Stimulated activated CD4-positive, alpha-beta T cell treated with anti-CD3 and anti-CD28 coated beads, Interleukin-4, amount 100 ng/mL, for 24 hours (primary cell): ENCODE measurements at regions not wholly inside any gene's neighbourhood (a gene's known extent, or its start where the extent isn't known, plus 50 kb on each side); places are given as distances from the start of the nearest gene placed in this dataset.
"Not testable (repeated sequence)": the region's sequence is repeated elsewhere in the genome, so short reads cannot be mapped to it uniquely, and the experiment has no call there.

Experiments used
- DNase-seq: peaks from one replicate; pipeline ENCODE4 v3.0.0-alpha.2; 2020

- no peak for DNase-seq
Measured at GRCh38 chr16:86945166-86945900, 367.0 kb downstream of the FOXL1 start.

- DNase-seq: no peak
Measured at GRCh38 chr16:86946396-86946795, 368.0 kb downstream of the FOXL1 start.

GRCh38 chr16:86946981-86947380 lies 368.6 kb downstream of the FOXL1 start:
- DNase-seq: no peak

DNA sequence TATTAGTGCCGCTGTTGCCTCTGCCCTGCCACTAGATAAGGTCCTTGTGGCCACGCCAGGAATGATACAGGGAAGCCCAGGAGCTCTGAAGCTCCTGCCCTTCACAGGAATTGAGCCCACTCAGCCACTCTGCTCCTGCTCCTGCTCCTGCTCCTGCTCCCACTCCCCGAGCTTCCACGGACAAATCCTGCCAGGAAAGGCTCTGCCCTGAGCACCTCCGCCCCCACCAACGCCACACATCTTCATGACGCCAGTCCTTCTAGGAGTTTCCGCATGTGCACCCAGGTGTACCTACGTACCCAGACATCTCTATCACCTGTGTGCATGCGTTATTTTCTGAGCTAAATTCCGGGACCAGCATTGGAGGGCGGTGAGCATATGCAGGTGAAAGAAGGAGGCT lies 369.1 kb downstream of the C16orf95 start:
- DNase-seq: no peak

- DNase-seq: no peak
Measured at GRCh38 chr16:86949116-86949515, 368.1 kb downstream of the C16orf95 start.

GRCh38 chr16:86949630-86950029 lies 367.6 kb downstream of the C16orf95 start:
- DNase-seq: no peak

GRCh38 chr16:86951041-86951822 lies 366.0 kb downstream of the C16orf95 start:
- no peak for DNase-seq

DNA sequence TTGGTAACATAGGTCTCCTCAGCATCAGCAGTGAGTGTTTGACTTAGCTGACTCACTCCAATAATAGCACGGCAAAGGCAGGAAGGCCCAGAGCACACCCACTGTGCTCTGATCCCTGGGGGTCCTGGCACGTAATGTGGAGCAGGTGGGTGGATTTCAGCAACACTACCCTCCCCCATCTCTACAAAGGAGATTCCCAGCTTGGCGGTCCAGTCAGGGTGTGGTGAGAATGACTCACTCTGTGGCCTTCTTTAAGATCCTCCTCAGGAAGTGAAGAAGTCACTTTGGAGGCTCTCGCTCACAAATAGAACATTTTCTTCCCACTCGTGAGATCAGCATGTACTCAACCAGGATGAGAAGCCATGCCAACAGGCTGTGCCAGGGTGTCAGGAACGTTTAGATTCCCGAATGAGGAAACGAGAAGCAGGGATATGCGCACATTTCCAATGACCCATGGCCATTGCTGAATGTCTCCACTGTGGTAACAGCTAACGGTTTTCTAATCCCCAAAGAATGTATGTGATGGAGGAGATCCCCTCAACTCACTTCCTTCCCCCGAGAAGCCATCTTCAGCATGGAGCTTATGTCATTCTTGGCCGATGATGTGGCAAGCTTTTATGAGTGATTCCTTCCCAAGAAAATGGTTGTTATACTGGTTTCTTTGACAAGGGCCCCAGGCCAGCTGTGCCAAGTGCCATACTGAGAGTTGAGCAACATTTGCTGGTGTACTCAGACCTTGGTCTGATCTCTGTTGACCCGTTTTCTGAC lies 365.2 kb downstream of the C16orf95 start:
- DNase-seq: no peak

DNA sequence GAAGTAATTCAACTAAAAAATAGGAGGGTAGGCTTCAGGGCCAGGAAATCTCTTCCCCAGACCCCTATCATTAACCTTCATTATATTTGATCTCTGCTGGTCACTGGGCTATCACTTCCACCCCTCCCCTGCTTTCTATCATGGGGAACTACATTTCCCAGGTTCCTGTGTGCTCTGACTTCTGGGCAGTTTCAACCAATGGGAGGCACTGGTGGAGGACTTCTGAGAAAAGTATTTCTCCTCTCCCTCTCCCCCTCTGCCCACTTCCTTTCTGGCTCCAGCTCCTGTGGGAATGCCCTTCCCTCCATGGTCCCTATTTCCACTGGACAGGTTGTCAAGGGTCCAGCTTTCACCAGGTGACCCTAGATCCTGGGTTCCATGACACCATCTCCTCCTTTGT lies 364.4 kb downstream of the C16orf95 start:
- no peak for DNase-seq

DNA sequence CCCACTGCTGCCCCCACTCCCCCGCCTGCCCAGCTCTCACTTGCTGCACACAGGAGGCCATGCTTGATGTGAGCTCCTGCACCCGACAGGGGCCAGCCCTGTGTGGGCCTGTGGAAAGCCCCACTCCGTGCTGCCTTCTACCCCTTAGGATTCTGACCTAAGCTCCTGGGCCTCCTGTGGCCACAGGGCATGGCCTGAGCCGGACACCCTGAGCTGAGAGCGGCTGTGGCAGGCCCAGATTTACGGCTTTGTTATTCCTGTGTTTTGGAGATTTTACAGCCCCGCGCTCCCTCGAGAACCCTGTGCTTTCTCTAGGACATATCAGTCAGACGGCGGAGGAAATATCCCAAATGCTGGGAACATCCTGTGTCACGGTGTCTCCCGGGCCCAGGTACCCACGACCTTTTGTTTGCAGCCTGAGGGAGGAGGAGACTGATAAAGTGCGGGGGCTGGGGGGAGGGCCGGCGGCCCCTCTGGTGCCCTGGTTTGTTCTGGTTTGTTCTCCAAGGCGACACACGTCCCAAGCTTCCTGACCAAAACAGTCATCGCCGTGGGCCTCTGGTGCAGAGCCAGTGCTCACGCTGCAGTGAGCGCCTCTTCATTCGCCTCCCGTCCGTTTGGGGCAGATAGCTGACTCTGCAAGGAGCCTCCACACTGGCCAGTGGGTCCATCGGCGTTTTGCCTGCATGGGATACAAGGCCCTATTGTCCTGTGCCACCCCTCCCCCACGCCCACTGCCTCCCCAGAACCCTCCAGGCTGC lies 363.4 kb downstream of the C16orf95 start:
- DNase-seq: no peak

GRCh38 chr16:86955136-86955855 lies 361.9 kb downstream of the C16orf95 start:
- no peak for DNase-seq

DNA sequence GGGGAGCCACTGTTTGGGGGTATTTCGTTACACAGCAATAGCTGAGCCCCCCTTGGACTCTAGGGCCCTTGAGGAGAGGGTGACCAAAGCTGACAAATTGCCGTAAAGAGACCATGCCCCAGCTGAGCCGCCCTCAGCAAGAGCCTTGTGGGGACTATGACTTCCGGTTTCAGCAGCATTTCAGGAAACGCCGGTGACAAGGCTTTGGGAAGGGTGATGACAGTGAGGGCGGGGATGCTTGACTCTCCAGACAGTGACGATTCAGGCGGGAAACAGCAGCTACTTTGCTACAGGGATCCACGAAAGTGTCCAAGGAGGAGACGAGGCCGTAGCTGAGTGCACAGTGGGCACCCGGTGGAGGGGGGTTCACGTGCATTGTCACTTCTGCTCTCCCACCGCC lies 360.8 kb downstream of the C16orf95 start:
- DNase-seq: no peak

- DNase-seq: not testable (repeated sequence)
Measured at GRCh38 chr16:86957662-86958198, 359.5 kb downstream of the C16orf95 start.

- DNase-seq: no peak
Measured at GRCh38 chr16:86958423-86958822, 358.8 kb downstream of the C16orf95 start.

DNA sequence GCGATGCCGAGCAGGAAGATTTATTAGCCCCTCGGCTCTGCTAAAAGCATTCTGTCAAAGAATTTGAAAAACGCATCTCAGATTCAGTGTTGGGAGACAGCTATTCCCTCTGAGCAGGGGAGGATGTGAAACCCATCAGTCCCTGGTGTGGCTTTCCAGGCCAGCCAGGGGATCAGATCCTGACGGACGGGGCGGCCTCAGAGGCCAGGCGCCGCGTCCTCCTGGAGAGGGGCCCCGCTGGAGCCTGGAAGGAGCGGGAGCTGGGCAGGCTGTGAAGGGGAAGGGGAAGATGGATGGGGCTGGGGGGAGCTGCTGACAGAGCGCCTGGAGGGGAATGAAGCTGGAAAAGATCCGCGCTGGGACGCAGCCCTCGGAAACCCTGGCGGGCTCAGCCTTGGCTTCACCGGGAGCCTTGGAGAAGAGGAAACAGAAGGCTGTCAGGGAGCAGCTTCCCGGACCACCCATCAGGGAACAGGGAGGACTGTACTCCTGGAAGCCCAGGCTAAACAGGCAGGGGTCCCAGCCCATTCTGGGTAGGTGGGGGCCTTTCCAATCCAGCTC lies 358.0 kb downstream of the C16orf95 start:
- DNase-seq: no peak

DNA sequence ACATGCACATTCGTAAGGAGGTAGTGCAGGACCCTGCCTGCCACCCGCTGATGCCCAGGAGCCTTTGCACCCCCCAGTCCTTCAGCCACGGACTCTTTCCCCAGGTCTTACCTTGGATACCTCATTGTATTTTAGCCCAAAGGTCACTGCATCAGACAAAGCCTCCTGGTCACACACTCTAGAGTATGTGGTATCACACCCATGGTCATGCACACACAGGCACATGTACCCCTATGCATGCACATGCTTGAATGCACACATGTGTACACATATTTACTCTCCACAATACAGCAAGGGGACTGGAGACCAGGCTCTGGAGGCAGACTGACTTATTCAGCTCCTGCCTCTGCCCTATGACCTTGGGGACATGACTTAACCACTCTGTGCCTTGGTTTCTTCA lies 357.5 kb downstream of the C16orf95 start:
- no peak for DNase-seq

DNA sequence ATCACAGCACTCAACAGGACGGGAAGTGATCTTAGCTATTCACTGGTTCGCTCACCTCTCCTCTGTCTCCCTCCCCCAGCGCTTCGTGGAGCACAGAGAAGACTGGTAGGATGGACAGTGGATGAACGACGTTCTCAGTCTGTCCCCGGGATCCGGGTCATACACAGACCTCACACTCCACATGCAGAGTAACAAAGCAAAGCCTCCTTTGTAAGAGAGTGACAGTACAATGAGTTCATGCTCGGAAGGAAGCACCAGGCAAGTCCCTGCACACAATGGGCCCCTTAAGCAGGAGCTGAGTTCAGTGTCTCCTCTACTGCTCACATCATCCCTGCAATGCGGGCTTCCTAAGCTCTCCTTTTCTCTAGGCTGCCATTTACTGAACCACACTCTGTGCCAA lies 356.9 kb downstream of the C16orf95 start:
- DNase-seq: no peak

DNA sequence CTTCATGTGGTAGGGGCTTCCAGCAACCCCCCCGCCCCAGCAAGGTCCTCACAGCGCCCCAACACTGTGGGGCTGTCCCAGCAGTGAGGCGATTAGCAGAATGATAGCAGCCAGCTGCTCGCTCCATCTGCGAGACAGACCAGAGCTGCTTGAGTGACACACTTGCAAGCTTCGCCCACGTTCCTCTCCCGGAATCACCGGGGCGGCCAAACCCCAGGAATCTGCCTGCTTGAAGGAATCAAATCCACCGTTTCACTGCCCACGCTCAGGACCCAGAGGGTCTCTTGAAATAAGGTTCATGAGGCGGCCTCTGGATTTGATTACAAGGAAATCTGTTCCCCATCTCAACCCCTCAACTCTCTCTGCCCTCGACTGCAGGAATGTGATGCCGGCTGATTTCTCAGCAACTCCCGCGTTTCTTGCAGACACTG lies 356.0 kb downstream of the C16orf95 start:
- DNase-seq: no peak

- no peak for DNase-seq
Measured at GRCh38 chr16:86962259-86962658, 354.9 kb downstream of the C16orf95 start.

DNA sequence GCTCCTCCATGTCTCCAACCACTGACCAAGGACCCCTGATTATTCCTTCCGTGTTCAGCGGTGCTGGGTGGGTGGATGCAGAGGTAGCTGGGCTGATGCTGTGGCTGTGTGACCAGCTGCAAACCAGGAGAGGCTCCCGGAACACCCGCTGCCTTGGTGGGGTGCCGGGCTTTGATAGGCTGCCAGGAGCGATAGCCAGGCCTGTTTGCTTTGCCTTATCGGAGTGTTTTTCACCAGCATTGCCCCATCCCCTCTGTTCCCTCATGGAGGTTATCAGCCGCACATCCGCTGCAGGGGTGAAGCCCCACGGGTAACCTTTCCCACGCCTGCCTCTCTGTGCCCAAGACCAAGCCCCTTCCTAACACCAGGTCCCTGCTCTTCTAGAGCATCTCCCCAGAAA lies 354.3 kb downstream of the C16orf95 start:
- DNase-seq: no peak
